ENCODE measurements at regions not wholly inside any gene's neighbourhood (a gene's known extent, or its start where the extent isn't known, plus 50 kb on each side); places are given as distances from the start of the nearest gene placed in this dataset.

GRCh38 chr13:105307776-105308175 lies 1227.7 kb downstream of the EFNB2 start:
- DNase-seq (ENCODE audit: low spot score): no peak

GRCh38 chr13:105297839-105298238 lies 1237.6 kb downstream of the EFNB2 start:
- no peak for DNase-seq (ENCODE audit: low spot score)

- no peak for DNase-seq (ENCODE audit: low spot score)
Observed at GRCh38 chr13:105291987-105292386, 1243.5 kb downstream of the EFNB2 start.

GRCh38 chr13:105290596-105290995 lies 1244.9 kb downstream of the EFNB2 start:
- no peak for DNase-seq (ENCODE audit: low spot score)

GRCh38 chr13:105285526-105285925 lies 1249.9 kb downstream of the EFNB2 start:
- DNase-seq (ENCODE audit: low spot score): no peak

GRCh38 chr13:105282406-105283285 lies 1252.8 kb downstream of the EFNB2 start:
- no peak for DNase-seq (ENCODE audit: low spot score)

GRCh38 chr13:105278943-105279381 lies 1256.5 kb downstream of the EFNB2 start:
- DNase-seq (ENCODE audit: low spot score): no peak

- DNase-seq (ENCODE audit: low spot score): no peak
Observed at GRCh38 chr13:105276571-105276970, 1258.9 kb downstream of the EFNB2 start.

- no peak for DNase-seq (ENCODE audit: low spot score)
Observed at GRCh38 chr13:105273665-105274222, 1261.7 kb downstream of the EFNB2 start.

GRCh38 chr13:105272660-105273631 lies 1262.5 kb downstream of the EFNB2 start:
- no peak for DNase-seq (ENCODE audit: low spot score)

- no peak for DNase-seq (ENCODE audit: low spot score)
Observed at GRCh38 chr13:105266615-105267014, 1268.8 kb downstream of the EFNB2 start.

- DNase-seq (ENCODE audit: low spot score): no peak
Observed at GRCh38 chr13:105262579-105262978, 1272.9 kb downstream of the EFNB2 start.

- DNase-seq (ENCODE audit: low spot score): no peak
Observed at GRCh38 chr13:105259426-105259825, 1276.0 kb downstream of the EFNB2 start.

GRCh38 chr13:105255472-105255871 lies 1280.0 kb downstream of the EFNB2 start:
- no peak for DNase-seq (ENCODE audit: low spot score)

- no peak for DNase-seq (ENCODE audit: low spot score)
Observed at GRCh38 chr13:105251293-105251692, 1284.2 kb downstream of the EFNB2 start.

GRCh38 chr13:105247830-105248229 lies 1287.6 kb downstream of the EFNB2 start:
- no peak for DNase-seq (ENCODE audit: low spot score)

GRCh38 chr13:105240371-105240770 lies 1295.1 kb downstream of the EFNB2 start:
- no peak for DNase-seq (ENCODE audit: low spot score)

GRCh38 chr13:105232439-105232838 lies 1303.0 kb downstream of the EFNB2 start:
- DNase-seq (ENCODE audit: low spot score): no peak

- DNase-seq (ENCODE audit: low spot score): no peak
Observed at GRCh38 chr13:105232006-105232405, 1303.5 kb downstream of the EFNB2 start.

GRCh38 chr13:105231579-105231978 lies 1303.9 kb downstream of the EFNB2 start:
- no peak for DNase-seq (ENCODE audit: low spot score)

GRCh38 chr13:105220881-105221280 lies 1314.6 kb downstream of the EFNB2 start:
- DNase-seq (ENCODE audit: low spot score): no peak

- no peak for DNase-seq (ENCODE audit: low spot score)
Observed at GRCh38 chr13:105220063-105220462, 1315.4 kb downstream of the EFNB2 start.
